Gastroesophageal sphincter (tissue), 4 donors: ENCODE measurements at regions not wholly inside any gene's neighbourhood (a gene's known extent, or its start where the extent isn't known, plus 50 kb on each side); places are given as distances from the start of the nearest gene placed in this dataset.

Experiments used
- ATAC-seq: fragments of 150-250 bp; one replicate; pipeline ENCODE4 v1.9.1; 2016; ENCODE audit warnings: mild to moderate bottlenecking, moderate library complexity
- H3K27ac ChIP-seq, 4 donors: fragments of 200-600 bp; sonication (generic) in 3 of 4; 1 replicate in 3 of 4; 2 replicates in 1 of 4; pipeline ENCODE4 v1.5.1; 2016 to 2019
- H3K27me3 ChIP-seq: fragments of 200-600 bp; sonication (generic); one replicate; pipeline ENCODE4 v1.5.1; 2019
- H3K36me3 ChIP-seq, 2 donors: fragments of 200-600 bp; sonication (generic); one replicate each; pipeline ENCODE4 v1.5.1; 2019; ENCODE audit warnings: control low read depth in 1 of 2
- H3K4me1 ChIP-seq, 3 donors: fragments of 200-600 bp; sonication (generic); 1 replicate in 2 of 3; 2 replicates in 1 of 3; pipeline ENCODE4 v1.5.1; 2016 to 2019; ENCODE audit warnings: control low read depth in 2 of 3
- H3K4me3 ChIP-seq, 2 donors: fragments of 200-600 bp; sonication (generic); one replicate each; pipeline ENCODE4 v1.5.1; 2019; ENCODE audit warnings: mild to moderate bottlenecking in 1 of 2, moderate library complexity in 1 of 2
- H3K9me3 ChIP-seq, 3 donors: fragments of 200-600 bp; sonication (generic); one replicate each; pipeline ENCODE4 v1.5.1; 2017 to 2019; ENCODE audit warnings: control low read depth in 2 of 3
- EP300 ChIP-seq: sonication (generic); formaldehyde crosslinking; IDR thresholded peaks from one replicate; pipeline ENCODE4 v1.6.1; 2017; ENCODE audit warnings: antibody characterized with exemption, mild to moderate bottlenecking
- POLR2A ChIP-seq, 2 donors: fragments of 450-650 bp; IDR thresholded peaks; one replicate each; pipeline ENCODE4 v1.6.1; 2017; ENCODE audit warnings: antibody characterized with exemption in 2 of 2, mild to moderate bottlenecking in 2 of 2, moderate library complexity in 1 of 2
- POLR2AphosphoS5 ChIP-seq: sonication (generic); formaldehyde crosslinking; IDR thresholded peaks from one replicate; pipeline ENCODE4 v1.6.1; 2017; ENCODE audit warnings: antibody characterized with exemption
- WGBS, 2 donors: methylation state at CpG; one replicate each; pipeline ENCODE4 v1.1.5; 2018; ENCODE audit warnings: low coverage in 1 of 2; 5-methylcytosine and 5-hydroxymethylcytosine counted together
- TF ChIP-seq, protein P1 (sequence below), 4 experiments: fragments of 200-600 bp in 2 of 4; fragments of 450-650 bp in 2 of 4; sonication (generic) in 1 of 4; IDR thresholded peaks; one replicate each; pipeline ENCODE4 v1.5.1; 2017 to 2019; ENCODE audit warnings: antibody characterized with exemption in 4 of 4, mild to moderate bottlenecking in 2 of 4, moderate library complexity in 2 of 4

- H3K36me3 ChIP-seq = no peaks in the 10 kb centered on the region
- WGBS, 2 donors = 89 to 91% methylated on average over 1 to 4 of the region's 4 CpGs
- no peaks in the 10 kb centered on the region for H3K4me1 ChIP-seq
- no peak overlapping the region for H3K4me3 ChIP-seq
- TF ChIP-seq POLR2AphosphoS5 (no peak), EP300 (no peak), POLR2A (IDR thresholded peaks at IDR 0.05) (no peak)
- TF ChIP-seq, protein P1, sequence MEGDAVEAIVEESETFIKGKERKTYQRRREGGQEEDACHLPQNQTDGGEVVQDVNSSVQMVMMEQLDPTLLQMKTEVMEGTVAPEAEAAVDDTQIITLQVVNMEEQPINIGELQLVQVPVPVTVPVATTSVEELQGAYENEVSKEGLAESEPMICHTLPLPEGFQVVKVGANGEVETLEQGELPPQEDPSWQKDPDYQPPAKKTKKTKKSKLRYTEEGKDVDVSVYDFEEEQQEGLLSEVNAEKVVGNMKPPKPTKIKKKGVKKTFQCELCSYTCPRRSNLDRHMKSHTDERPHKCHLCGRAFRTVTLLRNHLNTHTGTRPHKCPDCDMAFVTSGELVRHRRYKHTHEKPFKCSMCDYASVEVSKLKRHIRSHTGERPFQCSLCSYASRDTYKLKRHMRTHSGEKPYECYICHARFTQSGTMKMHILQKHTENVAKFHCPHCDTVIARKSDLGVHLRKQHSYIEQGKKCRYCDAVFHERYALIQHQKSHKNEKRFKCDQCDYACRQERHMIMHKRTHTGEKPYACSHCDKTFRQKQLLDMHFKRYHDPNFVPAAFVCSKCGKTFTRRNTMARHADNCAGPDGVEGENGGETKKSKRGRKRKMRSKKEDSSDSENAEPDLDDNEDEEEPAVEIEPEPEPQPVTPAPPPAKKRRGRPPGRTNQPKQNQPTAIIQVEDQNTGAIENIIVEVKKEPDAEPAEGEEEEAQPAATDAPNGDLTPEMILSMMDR (IDR thresholded peaks at IDR 0.05) = no peak
- ATAC-seq = no peak
- no peaks in the 10 kb centered on the region for H3K27me3 ChIP-seq
- no peaks in the 10 kb centered on the region for H3K9me3 ChIP-seq
- no peak overlapping the region for H3K27ac ChIP-seq
Observed at GRCh38 chr13:40158757-40159156, 503.3 kb downstream of the COG6 start.

GRCh38 chr13:40159736-40160135 is 504.3 kb downstream of the COG6 start:
- Histone ChIP-seq H3K36me3 (no peaks in the 10 kb centered on the region), H3K9me3 (no peaks in the 10 kb centered on the region), H3K4me1 (no peaks in the 10 kb centered on the region), H3K4me3 (no peak overlapping the region), H3K27me3 (no peaks in the 10 kb centered on the region), H3K27ac (no peak overlapping the region)
- ATAC-seq = no peak
- TF ChIP-seq POLR2AphosphoS5 = no peak
- TF ChIP-seq POLR2A (IDR thresholded peaks at IDR 0.05) = no peak
- no peak for TF ChIP-seq EP300
- TF ChIP-seq, protein P1 (IDR thresholded peaks at IDR 0.05) = no peak
- 72 to 98% methylated on average over 2 to 4 of the region's 4 CpGs for WGBS, 2 donors

- WGBS, 2 donors = 88 to 89% methylated on average over 7 of the region's 7 CpGs
- H3K27me3 ChIP-seq = no peaks in the 10 kb centered on the region
- TF ChIP-seq POLR2A (IDR thresholded peaks at IDR 0.05) (no peak), POLR2AphosphoS5 (no peak), EP300 (no peak)
- TF ChIP-seq, protein P1 (IDR thresholded peaks at IDR 0.05) = no peak
- H3K9me3 ChIP-seq = no peaks in the 10 kb centered on the region
- no peak overlapping the region for H3K4me3 ChIP-seq
- H3K36me3 ChIP-seq = no peaks in the 10 kb centered on the region
- ATAC-seq = no peak
- no peak overlapping the region for H3K27ac ChIP-seq
- H3K4me1 ChIP-seq = no peaks in the 10 kb centered on the region
Observed at GRCh38 chr13:40160618-40161350, 505.3 kb downstream of the COG6 start.

GRCh38 chr13:40161351-40161810 is 505.1 kb downstream of the FOXO1 start:
- Histone ChIP-seq H3K9me3 (no peaks in the 10 kb centered on the region), H3K27ac (no peak overlapping the region), H3K27me3 (no peaks in the 10 kb centered on the region), H3K4me3 (no peak overlapping the region), H3K36me3 (no peaks in the 10 kb centered on the region), H3K4me1 (no peaks in the 10 kb centered on the region)
- WGBS, 2 donors = 90 to 91% methylated on average over 4 of the region's 4 CpGs
- ATAC-seq = no peak
- TF ChIP-seq, protein P1 (IDR thresholded peaks at IDR 0.05) = no peak
- TF ChIP-seq EP300 (no peak), POLR2AphosphoS5 (no peak), POLR2A (IDR thresholded peaks at IDR 0.05) (no peak)

- TF ChIP-seq EP300 (no peak), POLR2AphosphoS5 (no peak), POLR2A (IDR thresholded peaks at IDR 0.05) (no peak)
- WGBS, 2 donors = 100% methylated on average over 1 of the region's 2 CpGs; no CpG with 5 or more reads in 1 of the 2 donors
- Histone ChIP-seq H3K27me3 (no peaks in the 10 kb centered on the region), H3K27ac (no peak overlapping the region), H3K4me1 (no peaks in the 10 kb centered on the region), H3K4me3 (no peak overlapping the region), H3K9me3 (no peaks in the 10 kb centered on the region), H3K36me3 (no peaks in the 10 kb centered on the region)
- ATAC-seq = no peak
Observed at GRCh38 chr13:40161931-40162330, 504.5 kb downstream of the FOXO1 start.
